Breast epithelium (tissue), 4 donors: ENCODE measurements at regions not wholly inside any gene's neighbourhood (a gene's known extent, or its start where the extent isn't known, plus 50 kb on each side); places are given as distances from the start of the nearest gene placed in this dataset.

Source experiments
- DNase-seq, 2 donors: peaks; one replicate each; pipeline ENCODE4 v3.0.0-alpha.2; 2019; ENCODE audit warnings: low spot score in 2 of 2
- H3K27ac ChIP-seq, 2 donors: fragments of 200-600 bp; sonication (generic) in 1 of 2; one replicate each; pipeline ENCODE4 v1.5.1; 2016 to 2019; ENCODE audit warnings: mild to moderate bottlenecking in 1 of 2
- H3K27me3 ChIP-seq, 2 donors: fragments of 200-600 bp; sonication (generic) in 1 of 2; one replicate each; pipeline versions ENCODE4 v1.5.1 to v1.6.0; 2017 to 2019; ENCODE audit warnings: control low read depth in 1 of 2, mild to moderate bottlenecking in 1 of 2
- H3K36me3 ChIP-seq: fragments of 200-600 bp; one replicate; pipeline ENCODE4 v1.5.1; 2019
- H3K4me1 ChIP-seq, 2 donors: fragments of 200-600 bp; sonication (generic); one replicate each; pipeline ENCODE4 v1.5.1; 2016 to 2019; ENCODE audit warnings: control low read depth in 1 of 2
- H3K4me3 ChIP-seq, 3 donors: fragments of 200-600 bp; sonication (generic); 1 replicate in 2 of 3; 2 replicates in 1 of 3; pipeline ENCODE4 v1.5.1; 2016 to 2019; ENCODE audit warnings: mild to moderate bottlenecking in 3 of 3, moderate library complexity in 2 of 3
- H3K9me3 ChIP-seq, 2 donors: fragments of 200-600 bp; sonication (generic) in 1 of 2; one replicate each; pipeline ENCODE4 v1.5.1; 2016 to 2019; ENCODE audit warnings: control low read depth in 1 of 2
- POLR2A ChIP-seq: fragments of 450-650 bp; IDR thresholded peaks from one replicate; pipeline ENCODE4 v1.6.1; 2016; ENCODE audit warnings: antibody characterized with exemption, mild to moderate bottlenecking, moderate library complexity
- POLR2AphosphoS5 ChIP-seq, 3 donors: sonication (generic); formaldehyde crosslinking; IDR thresholded peaks; one replicate each; pipeline ENCODE4 v1.6.1; 2017; ENCODE audit warnings: antibody characterized with exemption in 3 of 3
- intact Hi-C: fragments of 100-400 bp; cut with DNase I; formaldehyde crosslinking; loops from one replicate; pipeline ENCODE4 v1.15.1; 2023; ENCODE audit warnings: low total_unique reads
- TF ChIP-seq, protein P1 (sequence below), 3 donors: fragments of 450-650 bp; IDR thresholded peaks; one replicate each; pipeline ENCODE4 v1.5.1; 2016 to 2017; ENCODE audit warnings: antibody characterized with exemption in 3 of 3, mild to moderate bottlenecking in 3 of 3, moderate library complexity in 3 of 3

DNA sequence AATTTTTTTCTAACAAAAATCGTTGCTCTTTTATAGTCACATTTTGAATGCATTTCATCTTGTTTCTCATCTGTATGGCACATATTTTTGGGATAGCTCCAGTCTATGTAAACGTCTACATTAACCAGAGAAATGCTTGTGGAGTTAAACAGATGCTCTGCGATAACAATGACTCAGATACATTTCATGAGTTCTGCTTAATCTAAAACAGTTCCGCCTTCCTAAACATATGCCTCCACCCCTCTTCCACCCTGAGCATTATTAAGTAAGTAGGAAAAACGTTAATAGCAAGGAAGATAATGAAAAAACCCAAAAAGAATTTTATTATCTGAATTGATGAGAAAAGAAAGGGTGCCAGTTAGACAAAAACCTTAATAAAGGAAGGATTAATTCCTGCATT lies 396.1 kb downstream of the TUSC7 start:
- H3K36me3 ChIP-seq: no peaks in the 10 kb centered on the region
- intact Hi-C loops: no loop called here
- H3K9me3 ChIP-seq: no peaks in the 10 kb centered on the region
- no peaks in the 10 kb centered on the region for H3K27me3 ChIP-seq
- H3K27ac ChIP-seq: no peak overlapping the region
- H3K4me3 ChIP-seq: no peak overlapping the region
- no peak for DNase-seq
- no peaks in the 10 kb centered on the region for H3K4me1 ChIP-seq
- no peak for TF ChIP-seq POLR2AphosphoS5 (IDR thresholded peaks at IDR 0.05)
- TF ChIP-seq, protein P1, sequence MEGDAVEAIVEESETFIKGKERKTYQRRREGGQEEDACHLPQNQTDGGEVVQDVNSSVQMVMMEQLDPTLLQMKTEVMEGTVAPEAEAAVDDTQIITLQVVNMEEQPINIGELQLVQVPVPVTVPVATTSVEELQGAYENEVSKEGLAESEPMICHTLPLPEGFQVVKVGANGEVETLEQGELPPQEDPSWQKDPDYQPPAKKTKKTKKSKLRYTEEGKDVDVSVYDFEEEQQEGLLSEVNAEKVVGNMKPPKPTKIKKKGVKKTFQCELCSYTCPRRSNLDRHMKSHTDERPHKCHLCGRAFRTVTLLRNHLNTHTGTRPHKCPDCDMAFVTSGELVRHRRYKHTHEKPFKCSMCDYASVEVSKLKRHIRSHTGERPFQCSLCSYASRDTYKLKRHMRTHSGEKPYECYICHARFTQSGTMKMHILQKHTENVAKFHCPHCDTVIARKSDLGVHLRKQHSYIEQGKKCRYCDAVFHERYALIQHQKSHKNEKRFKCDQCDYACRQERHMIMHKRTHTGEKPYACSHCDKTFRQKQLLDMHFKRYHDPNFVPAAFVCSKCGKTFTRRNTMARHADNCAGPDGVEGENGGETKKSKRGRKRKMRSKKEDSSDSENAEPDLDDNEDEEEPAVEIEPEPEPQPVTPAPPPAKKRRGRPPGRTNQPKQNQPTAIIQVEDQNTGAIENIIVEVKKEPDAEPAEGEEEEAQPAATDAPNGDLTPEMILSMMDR (IDR thresholded peaks at IDR 0.05): no peak
- TF ChIP-seq POLR2A: no peak

DNA sequence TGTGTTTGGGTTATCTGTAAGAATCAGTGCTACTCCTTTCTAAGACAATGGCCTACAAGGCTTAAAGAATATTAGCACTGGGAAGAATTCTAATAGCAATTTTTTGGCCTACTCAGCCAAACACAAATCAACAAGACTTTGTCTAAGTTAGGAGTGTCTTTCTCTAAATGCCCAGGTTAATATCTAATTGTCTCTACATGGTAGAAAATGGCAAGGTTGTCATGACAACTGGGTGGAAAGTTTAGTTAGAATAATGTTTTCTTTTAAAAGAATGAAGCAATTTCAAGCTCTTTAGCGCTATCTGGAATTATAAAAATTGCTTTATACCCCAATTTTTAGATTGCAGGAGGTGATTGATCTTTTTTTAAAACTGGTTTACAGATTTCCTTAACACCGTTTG lies 396.8 kb downstream of the TUSC7 start:
- no peaks in the 10 kb centered on the region for H3K4me1 ChIP-seq
- no peaks in the 10 kb centered on the region for H3K27me3 ChIP-seq
- no peaks in the 10 kb centered on the region for H3K9me3 ChIP-seq
- TF ChIP-seq POLR2AphosphoS5 (IDR thresholded peaks at IDR 0.05) (no peak), POLR2A (no peak)
- TF ChIP-seq, protein P1 (IDR thresholded peaks at IDR 0.05): no peak
- H3K4me3 ChIP-seq: no peak overlapping the region
- no peak for DNase-seq
- H3K36me3 ChIP-seq: no peaks in the 10 kb centered on the region
- intact Hi-C loops: no loop called here
- H3K27ac ChIP-seq: no peak overlapping the region

DNA sequence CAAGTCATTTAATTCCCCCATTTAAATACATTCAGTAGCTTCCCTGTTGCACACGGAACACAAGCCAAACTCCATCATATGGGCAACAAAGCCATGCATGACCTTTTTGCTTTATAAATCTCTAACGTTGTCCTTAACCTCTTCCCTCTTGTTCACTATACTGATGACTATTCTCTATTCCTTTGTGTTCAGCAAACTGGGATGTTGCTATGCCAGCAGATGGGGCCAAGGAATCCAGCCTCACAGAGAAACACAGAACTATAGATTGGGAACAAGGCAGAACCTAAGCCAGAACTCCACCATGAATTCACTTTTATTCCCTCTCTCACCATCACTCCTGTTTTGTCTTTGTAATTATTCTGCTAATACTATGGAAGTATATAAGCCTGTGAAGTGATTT lies 398.4 kb downstream of the TUSC7 start:
- H3K4me1 ChIP-seq: no peaks in the 10 kb centered on the region
- no peak overlapping the region for H3K27ac ChIP-seq
- intact Hi-C loops: loop anchor here (1.0 kb wide), 1 partner anchor 36 kb away; no protein-coding TSS in a partner anchor
- TF ChIP-seq, protein P1 (IDR thresholded peaks at IDR 0.05): no peak
- no peak for TF ChIP-seq POLR2AphosphoS5 (IDR thresholded peaks at IDR 0.05)
- TF ChIP-seq POLR2A: no peak
- H3K4me3 ChIP-seq: no peak overlapping the region
- no peaks in the 10 kb centered on the region for H3K27me3 ChIP-seq
- H3K36me3 ChIP-seq: no peaks in the 10 kb centered on the region
- no peaks in the 10 kb centered on the region for H3K9me3 ChIP-seq
- no peak for DNase-seq

DNA sequence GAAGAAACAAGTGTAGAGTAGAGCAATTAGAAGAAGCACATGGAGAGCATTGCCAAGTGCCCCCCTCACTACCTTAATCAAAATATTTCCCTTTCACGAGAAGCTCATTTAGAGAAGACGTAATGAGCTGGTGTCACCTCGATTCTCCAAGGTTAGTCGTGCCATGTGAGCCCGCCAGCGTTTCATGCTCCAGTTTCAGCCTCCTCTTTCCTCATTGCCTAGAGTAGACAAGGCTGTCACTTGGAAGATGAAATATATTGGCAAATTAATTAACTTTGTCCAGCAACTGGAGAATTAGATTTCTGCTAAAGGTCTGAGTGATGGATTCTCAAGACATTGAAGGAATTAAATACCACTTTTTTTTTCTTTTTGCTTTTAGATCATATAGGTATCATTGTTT lies 399.6 kb downstream of the TUSC7 start:
- H3K9me3 ChIP-seq: no peaks in the 10 kb centered on the region
- intact Hi-C loops: no loop called here
- no peaks in the 10 kb centered on the region for H3K4me1 ChIP-seq
- H3K4me3 ChIP-seq: no peak overlapping the region
- H3K27ac ChIP-seq: no peak overlapping the region
- H3K36me3 ChIP-seq: no peaks in the 10 kb centered on the region
- DNase-seq: no peak
- TF ChIP-seq POLR2A: no peak
- TF ChIP-seq, protein P1 (IDR thresholded peaks at IDR 0.05): no peak
- no peak for TF ChIP-seq POLR2AphosphoS5 (IDR thresholded peaks at IDR 0.05)
- no peaks in the 10 kb centered on the region for H3K27me3 ChIP-seq

DNA sequence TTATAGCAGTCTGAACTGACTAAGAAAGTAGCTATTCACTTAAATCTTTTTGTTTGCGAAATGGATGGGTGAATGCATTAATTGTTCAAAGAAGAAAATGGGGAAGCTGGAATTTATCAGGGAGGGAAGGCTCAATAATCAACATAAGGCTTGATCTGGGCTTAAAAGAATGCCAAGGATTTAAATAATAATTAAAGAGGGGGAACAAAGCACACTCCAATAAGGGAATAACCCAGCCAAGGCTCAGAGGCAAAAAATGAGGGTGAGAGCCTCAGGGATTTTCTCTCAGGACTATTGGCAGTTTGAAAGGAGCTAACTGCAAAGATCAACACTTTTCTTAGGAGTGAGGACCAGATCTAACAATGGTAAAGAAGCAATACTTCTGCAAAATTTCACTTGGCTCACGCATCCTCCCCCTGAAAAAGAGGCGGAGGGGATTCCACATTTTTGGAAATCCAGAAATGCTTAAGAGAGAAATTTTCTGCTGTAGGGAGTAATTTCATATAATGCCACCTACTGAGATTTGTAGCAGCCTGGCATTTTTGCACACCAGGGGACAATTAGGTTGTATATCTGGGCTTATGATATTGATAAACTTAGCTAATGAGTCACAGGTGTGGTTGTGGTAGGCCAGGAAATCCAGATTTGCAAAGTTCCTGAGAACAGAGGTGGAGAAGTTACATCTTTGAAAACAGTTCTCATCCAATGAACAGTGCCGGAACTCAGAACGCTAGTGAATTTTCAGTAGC lies 405.1 kb downstream of the TUSC7 start:
- Histone ChIP-seq H3K27me3 (no peaks in the 10 kb centered on the region), H3K4me1 (no peaks in the 10 kb centered on the region), H3K27ac (no peak overlapping the region), H3K36me3 (no peaks in the 10 kb centered on the region), H3K4me3 (no peak overlapping the region), H3K9me3 (no peaks in the 10 kb centered on the region)
- TF ChIP-seq POLR2A (no peak), POLR2AphosphoS5 (IDR thresholded peaks at IDR 0.05) (no peak)
- TF ChIP-seq, protein P1 (IDR thresholded peaks at IDR 0.05): no peak
- intact Hi-C loops: no loop called here
- no peak for DNase-seq
